ENCODE measurements at regions not wholly inside any gene's neighbourhood (a gene's known extent, or its start where the extent isn't known, plus 50 kb on each side); places are given as distances from the start of the nearest gene placed in this dataset.

- TF ChIP-seq EZH2 (IDR thresholded peaks at IDR 0.05; ENCODE audit: low read depth, unreplicated experiment): no peak
- no peak for TF ChIP-seq ZNF331 (CRISPR knock-in tag; IDR thresholded peaks at IDR 0.05; ENCODE audit: low read depth)
- TF ChIP-seq CTCF (conservative IDR thresholded peaks at IDR 0.05; ENCODE audit: low read depth in 2 of 2): no peak
- TF ChIP-seq POLR2AphosphoS5 (IDR thresholded peaks at IDR 0.05; ENCODE audit: low read depth): no peak
- no peak for TF ChIP-seq ETS1 (IDR thresholded peaks at IDR 0.05)
- no peak for TF ChIP-seq REST (IDR thresholded peaks at IDR 0.05; ENCODE audit: unreplicated experiment)
- no peak for TF ChIP-seq EZH2phosphoT487 (IDR thresholded peaks at IDR 0.05; ENCODE audit: unreplicated experiment)
These were observed 1309.4 kb downstream of the TBC1D22A start for GRCh38 chr22:48071828-48072227.

Data from GM23338 (cell line).